NCI-H1105 (cell line): ENCODE measurements at regions not wholly inside any gene's neighbourhood (a gene's known extent, or its start where the extent isn't known, plus 50 kb on each side); places are given as distances from the start of the nearest gene placed in this dataset.

Experiments
- DNase-seq: peaks from one replicate; lab custom pipeline; 2025; lab: John Stamatoyannopoulos, UW

- DNase-seq = no peak
Observed at GRCh38 chr4:18953613-18954012, 932.1 kb upstream of the LCORL start.

GRCh38 chr4:18945464-18945863, 923.9 kb upstream of the LCORL start:
- no peak for DNase-seq

DNA sequence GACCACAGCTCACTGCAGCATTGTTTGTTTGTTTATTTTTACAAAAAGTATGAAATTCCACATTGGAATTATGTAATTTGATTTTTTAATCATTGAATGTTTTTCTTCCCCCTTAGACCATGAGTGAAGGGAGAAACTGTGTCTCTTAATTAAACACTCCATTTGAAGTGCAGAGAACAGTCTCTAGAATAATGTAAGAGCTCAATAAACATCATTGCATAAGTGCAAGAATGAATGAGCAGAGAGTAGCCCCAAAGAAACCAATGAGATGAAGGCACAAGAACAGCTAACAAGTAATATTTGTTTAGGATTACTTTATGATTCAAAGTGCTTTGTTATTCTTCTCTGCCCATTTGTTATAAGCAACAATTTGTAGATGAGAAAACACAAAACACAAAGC, 921.3 kb upstream of the LCORL start:
- no peak for DNase-seq

DNA sequence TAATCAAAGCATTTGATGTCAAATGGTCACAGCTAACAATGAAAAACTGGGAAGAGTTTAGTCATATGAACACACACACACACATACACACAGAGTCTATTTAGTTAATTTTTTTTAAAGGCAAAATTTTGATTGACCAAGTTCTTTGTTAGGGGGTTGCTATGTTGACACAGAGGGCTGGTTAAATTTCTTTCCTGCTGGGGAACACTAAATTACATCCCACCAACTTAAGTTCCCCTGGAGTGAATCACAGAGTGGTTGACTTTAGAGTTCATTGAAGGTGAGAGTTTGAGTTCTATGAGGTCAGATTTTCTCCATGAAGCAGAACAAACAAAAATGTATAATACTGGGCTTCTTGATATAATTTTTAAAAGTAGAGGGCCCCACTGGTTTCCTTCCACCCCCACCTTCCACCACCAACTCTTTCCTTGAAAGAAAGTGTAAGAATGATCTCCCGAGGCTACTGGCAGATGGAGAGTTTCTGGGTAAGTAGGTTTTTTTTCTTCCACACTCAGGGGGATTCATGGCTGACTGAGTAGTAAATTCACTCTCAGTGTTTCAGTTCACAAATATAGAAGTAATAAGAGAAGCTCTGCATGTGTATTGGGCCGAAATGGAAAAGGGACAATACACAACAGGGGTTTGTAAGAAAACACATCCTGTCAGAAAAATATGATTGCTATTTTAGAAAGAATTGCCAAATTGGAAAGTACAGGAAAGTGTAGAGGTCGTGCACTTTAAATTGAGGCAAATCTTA, 917.0 kb upstream of the LCORL start:
- DNase-seq = no peak

DNA sequence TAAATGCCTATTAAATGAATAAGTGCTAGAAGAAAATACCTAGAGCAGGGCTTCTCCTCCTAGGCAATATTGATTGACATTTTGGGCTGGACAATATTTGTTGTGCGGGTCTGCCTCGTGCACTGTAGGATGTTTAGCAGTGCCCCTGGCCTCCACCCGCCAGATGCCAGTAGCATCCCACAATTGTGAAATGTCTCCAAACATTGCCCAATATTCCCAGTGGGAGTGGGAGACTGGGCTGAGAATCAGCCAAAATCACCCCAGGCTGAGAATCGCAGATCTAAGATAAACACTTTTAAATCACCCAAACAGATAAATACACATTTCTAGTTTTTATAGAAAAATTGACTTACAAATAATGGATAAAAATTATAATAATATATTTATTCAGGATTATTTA, 916.2 kb upstream of the LCORL start:
- DNase-seq = no peak

GRCh38 chr4:18937080-18937479, 915.5 kb upstream of the LCORL start:
- DNase-seq = no peak

DNA sequence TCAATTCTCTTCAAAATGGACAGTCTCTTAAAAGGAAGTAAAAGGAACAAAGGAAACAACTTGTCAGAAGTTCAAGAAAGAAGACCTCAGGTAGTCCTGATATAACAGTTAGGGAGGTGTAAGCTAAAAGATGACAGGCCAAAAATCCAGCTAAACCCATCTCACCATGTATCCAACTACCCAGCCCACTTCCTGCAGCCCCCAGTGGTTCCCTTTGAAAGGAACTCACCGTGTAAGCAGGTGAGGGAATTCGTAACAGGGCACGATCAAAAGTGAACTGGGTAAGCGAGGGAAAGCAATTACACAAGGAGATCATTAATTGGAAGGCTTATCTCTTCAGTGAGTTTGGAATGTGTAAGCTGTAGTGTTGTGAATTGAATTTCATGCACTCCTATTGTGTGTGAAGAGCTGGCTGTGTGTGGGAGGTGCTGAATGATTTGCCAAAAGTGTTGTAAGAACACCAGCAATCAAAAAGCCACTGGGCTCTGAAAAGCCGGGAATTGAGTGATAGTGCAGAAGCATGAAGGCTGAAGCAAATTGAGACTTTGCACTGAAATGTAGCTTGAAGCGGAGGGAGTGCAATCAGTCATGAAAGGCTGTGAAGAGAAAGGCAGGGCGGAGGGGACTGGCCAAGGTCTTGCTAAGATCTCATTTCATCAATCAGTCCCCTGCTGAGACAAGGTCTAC, 914.2 kb upstream of the LCORL start:
- DNase-seq = no peak

DNA sequence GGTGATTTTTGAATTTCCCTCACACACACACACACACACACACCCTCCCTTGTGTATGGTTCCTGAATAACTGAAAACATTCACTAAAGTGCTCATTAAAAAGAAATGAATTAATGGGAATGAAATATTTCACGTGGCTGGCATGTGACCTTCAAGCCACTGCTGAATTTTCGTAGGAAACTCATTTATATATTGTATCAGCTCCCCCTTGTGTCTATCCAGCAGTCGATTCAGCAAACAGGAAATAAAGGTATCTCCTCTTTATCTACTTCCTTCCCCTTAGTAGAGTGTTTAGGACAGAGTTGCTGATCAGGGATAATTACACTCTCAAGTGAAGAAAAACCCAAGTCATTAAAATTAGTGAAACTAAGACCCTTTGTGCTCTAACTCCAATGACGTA, 912.6 kb upstream of the LCORL start:
- DNase-seq = no peak

DNA sequence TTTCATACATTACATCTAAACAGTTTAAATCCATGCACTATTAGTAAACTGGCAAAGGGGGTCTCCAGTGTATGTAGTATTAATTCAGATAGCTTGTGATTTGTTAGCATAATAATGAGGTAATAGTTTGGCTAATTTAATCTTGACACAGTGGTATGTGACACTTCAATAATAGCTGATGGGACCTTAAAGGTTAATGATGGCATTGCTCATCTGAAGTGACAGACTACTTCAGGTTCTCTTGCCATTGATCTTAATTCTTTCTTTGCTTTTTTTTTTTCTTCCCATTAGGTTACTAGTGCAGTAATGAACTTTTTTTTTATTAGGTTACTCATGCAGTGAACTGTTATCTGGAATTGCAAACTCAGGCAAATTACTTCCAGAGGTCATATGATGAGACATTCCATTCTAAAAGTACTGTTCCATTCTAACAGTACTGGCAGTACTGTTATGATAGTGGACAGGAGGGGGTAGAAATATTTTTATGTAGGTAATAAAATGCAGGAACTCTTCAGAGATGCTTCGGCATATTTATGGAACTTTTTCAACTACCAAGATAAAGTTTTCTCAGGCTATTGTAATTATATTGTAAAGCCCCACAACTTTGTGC, 911.3 kb upstream of the LCORL start:
- DNase-seq = no peak

DNA sequence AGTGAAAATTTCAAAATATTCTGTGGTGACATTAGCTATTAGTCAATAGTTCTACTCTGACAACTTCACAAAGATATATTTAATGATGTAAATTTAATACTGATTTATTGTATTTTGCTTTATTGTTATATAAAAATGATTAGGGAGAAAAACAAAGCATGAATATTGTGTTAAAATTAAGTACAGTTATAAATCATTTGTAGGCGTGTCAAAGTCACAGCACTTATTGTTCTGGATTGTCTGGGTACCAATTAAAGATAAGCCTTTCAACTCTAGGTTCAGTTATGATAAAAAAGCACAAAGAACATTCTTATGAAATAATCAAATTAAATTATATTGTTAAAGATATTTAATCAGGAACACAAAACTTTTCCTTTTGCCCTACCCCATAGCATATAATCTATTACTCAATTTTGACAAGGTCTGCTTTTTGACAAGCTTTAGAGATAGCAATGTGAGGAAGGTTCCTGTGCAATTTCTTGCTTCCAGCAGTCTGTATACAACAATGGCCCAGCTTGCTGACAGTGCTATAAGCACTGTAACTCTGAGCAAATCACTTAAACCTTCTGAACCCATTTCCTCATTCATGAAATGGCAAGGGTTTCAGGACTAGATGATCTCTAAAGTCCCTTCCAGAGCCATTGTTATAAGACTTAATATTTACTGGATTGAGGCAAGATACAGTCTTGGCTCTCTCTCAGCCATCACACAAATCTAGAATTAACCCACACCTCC, 910.3 kb upstream of the LCORL start:
- no peak for DNase-seq

DNA sequence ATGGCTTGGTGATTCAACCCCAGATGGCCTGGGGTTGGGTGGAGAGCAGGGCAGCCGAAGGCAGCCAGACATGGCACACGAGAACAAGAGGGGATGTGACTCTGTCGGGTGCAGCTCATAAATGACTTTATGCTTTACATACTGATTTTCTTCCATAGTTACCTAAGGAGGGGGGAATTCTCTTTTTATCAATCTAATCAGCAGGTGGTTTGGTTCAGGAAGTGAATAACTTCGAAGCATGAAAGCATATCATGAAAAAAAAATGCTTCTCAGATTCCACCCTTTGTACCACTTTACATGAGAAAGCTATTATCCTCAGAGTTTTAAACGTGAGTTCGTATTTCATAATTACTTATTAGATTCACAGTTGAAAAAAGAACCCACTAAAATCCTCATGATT, 908.9 kb upstream of the LCORL start:
- DNase-seq = no peak

GRCh38 chr4:18923496-18924161, 902.1 kb upstream of the LCORL start:
- DNase-seq = no peak

GRCh38 chr4:18917689-18918088, 896.1 kb upstream of the LCORL start:
- DNase-seq = no peak

DNA sequence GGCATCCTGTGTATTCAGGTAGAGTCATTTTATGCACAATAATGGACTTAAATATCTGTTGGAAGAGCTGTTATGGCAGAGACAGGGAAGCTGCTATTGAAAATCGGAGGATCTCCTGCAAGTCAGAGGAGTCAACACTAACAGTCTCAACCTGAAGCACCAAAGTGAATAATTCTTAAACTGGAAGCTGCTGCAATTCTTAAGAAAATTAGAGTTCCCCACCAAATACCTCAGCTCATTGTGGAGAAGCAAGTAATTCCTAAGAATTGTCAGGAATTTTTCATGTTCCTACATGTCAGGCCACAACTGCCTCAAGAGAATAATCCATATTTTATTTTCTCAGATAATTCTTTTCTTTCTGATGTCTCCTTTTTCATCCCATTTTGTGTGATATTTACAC, 892.6 kb upstream of the LCORL start:
- DNase-seq = no peak

DNA sequence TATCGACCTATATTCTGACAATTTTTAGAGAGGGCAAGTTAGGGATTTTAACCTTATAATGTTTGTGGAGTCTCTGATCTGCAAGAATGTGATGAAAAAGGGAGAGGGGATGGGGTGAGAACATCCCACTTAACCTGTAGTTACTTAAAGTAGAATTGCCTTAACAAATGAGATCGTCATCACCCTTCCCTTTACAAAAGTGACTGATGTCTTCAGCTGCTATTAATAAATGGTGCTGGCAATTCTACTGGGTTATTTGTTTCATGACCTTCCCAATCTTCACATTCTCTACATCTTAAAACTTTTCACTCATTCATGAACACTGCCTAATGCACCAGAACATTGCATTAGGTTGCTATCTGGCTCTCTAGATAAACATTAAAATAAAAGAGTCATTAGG, 873.4 kb upstream of the LCORL start:
- no peak for DNase-seq

- no peak for DNase-seq
Observed at GRCh38 chr4:18882468-18882867, 860.9 kb upstream of the LCORL start.

DNA sequence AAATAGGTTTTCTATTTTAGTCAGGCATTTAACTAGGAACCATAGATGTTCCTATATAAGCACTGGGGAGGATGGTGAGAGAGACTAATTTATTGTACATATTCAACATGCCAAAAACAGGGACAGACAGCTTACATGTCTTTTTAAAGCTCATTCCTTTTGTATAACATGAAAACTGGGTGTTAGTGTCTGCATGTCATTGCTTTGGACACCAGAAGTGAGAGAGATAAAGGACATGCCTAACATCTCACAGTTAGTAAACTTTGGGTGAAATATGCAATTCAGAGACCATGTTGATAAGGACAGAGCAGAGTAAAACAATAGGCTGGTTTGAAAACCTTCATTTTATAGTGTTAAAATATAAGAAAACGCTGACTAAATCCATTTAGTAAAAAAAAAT, 860.0 kb upstream of the LCORL start:
- DNase-seq = no peak

DNA sequence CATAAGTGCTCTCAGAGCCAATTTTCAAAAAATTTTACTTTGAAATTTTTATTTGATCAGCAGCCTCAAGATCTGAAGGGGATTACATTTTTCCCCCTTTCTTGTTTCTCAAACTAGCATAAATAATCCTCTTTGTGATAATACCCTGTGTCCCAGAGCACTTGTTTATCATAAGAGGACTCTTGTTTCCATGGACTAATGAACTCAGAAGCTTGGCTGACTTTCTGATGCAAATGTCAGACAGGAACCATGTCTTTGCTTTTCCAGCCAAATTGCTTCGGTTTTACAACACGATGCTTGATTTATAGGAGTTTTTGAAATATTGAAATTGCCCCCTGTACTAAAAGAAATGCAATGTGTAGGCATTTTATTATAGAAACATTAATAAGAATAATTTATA, 859.3 kb upstream of the LCORL start:
- no peak for DNase-seq

GRCh38 chr4:18878561-18878960, 857.0 kb upstream of the LCORL start:
- no peak for DNase-seq

GRCh38 chr4:18869166-18869565, 847.6 kb upstream of the LCORL start:
- DNase-seq = no peak

DNA sequence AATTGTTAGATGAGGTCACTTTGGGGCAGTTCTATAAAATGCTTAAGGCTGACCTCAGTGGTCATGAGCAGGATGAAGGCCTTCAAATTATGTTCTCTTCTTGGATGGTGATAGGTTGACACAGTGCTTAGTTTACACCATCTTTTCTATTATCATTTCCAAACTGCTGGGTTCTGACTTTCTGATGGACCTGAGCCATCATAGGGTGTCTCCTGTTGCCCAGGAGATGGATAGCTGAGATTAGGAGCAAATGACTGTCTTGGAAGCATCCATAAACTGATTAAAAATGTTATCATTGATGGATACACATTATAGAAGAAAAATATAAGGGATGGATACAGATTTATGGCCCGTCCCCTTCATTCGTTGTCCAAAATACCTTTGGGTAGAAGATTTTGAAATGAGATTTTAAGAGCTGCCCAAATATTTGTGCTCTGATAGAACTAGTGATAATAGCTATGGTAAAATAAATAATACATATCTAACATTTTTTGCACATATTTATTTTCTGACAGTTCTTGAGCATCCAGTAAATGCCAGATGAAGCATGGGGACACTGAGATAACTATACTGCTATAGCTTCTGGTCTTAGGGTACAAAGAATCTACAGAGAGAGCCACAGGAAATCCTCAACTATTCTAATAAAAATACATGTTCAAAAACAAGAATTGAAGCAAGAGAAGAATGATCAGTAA, 839.4 kb upstream of the LCORL start:
- no peak for DNase-seq

DNA sequence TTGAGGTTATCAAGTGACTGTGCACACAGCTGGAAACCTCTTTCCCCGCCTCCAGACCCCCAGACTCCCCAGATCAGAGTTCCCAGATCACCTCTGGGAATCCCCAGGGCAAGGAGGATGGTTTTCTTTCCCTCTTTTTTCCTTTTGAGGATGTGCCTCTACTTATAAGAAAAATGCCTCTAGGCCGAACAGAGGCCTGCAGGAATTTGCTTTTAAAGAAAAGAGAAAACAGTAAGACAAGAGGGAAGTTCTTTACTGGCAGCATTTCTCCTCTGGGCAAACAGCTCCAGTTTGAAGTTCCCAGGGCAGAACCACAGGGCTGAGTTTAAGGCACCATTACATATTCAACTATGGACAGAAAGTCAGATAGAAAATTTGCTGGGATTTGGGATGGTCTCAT, 837.9 kb upstream of the LCORL start:
- DNase-seq = no peak
